ENCODE measurements at regions not wholly inside any gene's neighbourhood (a gene's known extent, or its start where the extent isn't known, plus 50 kb on each side); places are given as distances from the start of the nearest gene placed in this dataset.
"Not testable (repeated sequence)": the region's sequence is repeated elsewhere in the genome, so short reads cannot be mapped to it uniquely, and the experiment has no call there.

GRCh38 chr2:4181062-4181461, 477.7 kb downstream of the DCDC2C start:
- Histone ChIP-seq H3K4me3 (ENCODE audit: extremely low read depth, insufficient read depth, low read length, poor library complexity, severe bottlenecking) (no peak overlapping the region), H3K27ac (ENCODE audit: low read depth, low read length, severe bottlenecking) (no peak overlapping the region), H3K4me1 (ENCODE audit: control insufficient read depth, insufficient read depth, low read length, poor library complexity, severe bottlenecking) (no peaks in the 10 kb centered on the region), H3K36me3 (ENCODE audit: control insufficient read depth, insufficient read depth, low read length) (no peaks in the 10 kb centered on the region), H3K9me3 (ENCODE audit: control insufficient read depth, low read length) (no peaks in the 10 kb centered on the region)
- no CpG with 5 or more reads among the region's 1 CpG for WGBS, 2 experiments (ENCODE audit: insufficient coverage in 2 of 2)

- Histone ChIP-seq H3K27ac (ENCODE audit: low read depth, low read length, severe bottlenecking) (no peak overlapping the region), H3K4me1 (ENCODE audit: control insufficient read depth, insufficient read depth, low read length, poor library complexity, severe bottlenecking) (no peaks in the 10 kb centered on the region), H3K4me3 (ENCODE audit: extremely low read depth, insufficient read depth, low read length, poor library complexity, severe bottlenecking) (no peak overlapping the region), H3K9me3 (ENCODE audit: control insufficient read depth, low read length) (peaks cover 10% of the 10 kb centered on the region), H3K36me3 (ENCODE audit: control insufficient read depth, insufficient read depth, low read length) (no peaks in the 10 kb centered on the region)
- 50% methylated on average over 1 of the region's 2 CpGs; no CpG with 5 or more reads in 1 of the 2 experiments for WGBS, 2 experiments (ENCODE audit: insufficient coverage in 2 of 2)
These were observed 485.2 kb downstream of the DCDC2C start for GRCh38 chr2:4188561-4188960.

- Histone ChIP-seq H3K4me3 (ENCODE audit: extremely low read depth, insufficient read depth, low read length, poor library complexity, severe bottlenecking) (no peak overlapping the region), H3K36me3 (ENCODE audit: control insufficient read depth, insufficient read depth, low read length) (no peaks in the 10 kb centered on the region), H3K27ac (ENCODE audit: low read depth, low read length, severe bottlenecking) (no peak overlapping the region), H3K4me1 (ENCODE audit: control insufficient read depth, insufficient read depth, low read length, poor library complexity, severe bottlenecking) (no peaks in the 10 kb centered on the region), H3K9me3 (ENCODE audit: control insufficient read depth, low read length) (peaks cover 10% of the 10 kb centered on the region)
- 97 to 100% methylated on average over 2 to 4 of the region's 5 CpGs for WGBS, 2 experiments (ENCODE audit: insufficient coverage in 2 of 2)
These were observed 487.2 kb downstream of the DCDC2C start for GRCh38 chr2:4190548-4190947.

GRCh38 chr2:4192119-4192518, 488.7 kb downstream of the DCDC2C start:
- Histone ChIP-seq H3K27ac (ENCODE audit: low read depth, low read length, severe bottlenecking) (no peak overlapping the region), H3K36me3 (ENCODE audit: control insufficient read depth, insufficient read depth, low read length) (no peaks in the 10 kb centered on the region), H3K4me3 (ENCODE audit: extremely low read depth, insufficient read depth, low read length, poor library complexity, severe bottlenecking) (no peak overlapping the region), H3K9me3 (ENCODE audit: control insufficient read depth, low read length) (peaks cover 10% of the 10 kb centered on the region), H3K4me1 (ENCODE audit: control insufficient read depth, insufficient read depth, low read length, poor library complexity, severe bottlenecking) (no peaks in the 10 kb centered on the region)
- WGBS, 2 experiments (ENCODE audit: insufficient coverage in 2 of 2), result 94 to 100% methylated on average over 1 to 2 of the region's 2 CpGs

GRCh38 chr2:4214444-4215205, 511.2 kb downstream of the DCDC2C start:
- Histone ChIP-seq H3K36me3 (ENCODE audit: control insufficient read depth, insufficient read depth, low read length) (no peaks in the 10 kb centered on the region), H3K4me3 (ENCODE audit: extremely low read depth, insufficient read depth, low read length, poor library complexity, severe bottlenecking) (no peak overlapping the region), H3K9me3 (ENCODE audit: control insufficient read depth, low read length) (no peaks in the 10 kb centered on the region), H3K27ac (ENCODE audit: low read depth, low read length, severe bottlenecking) (no peak overlapping the region), H3K4me1 (ENCODE audit: control insufficient read depth, insufficient read depth, low read length, poor library complexity, severe bottlenecking) (no peaks in the 10 kb centered on the region)
- WGBS, 2 experiments (ENCODE audit: insufficient coverage in 2 of 2), result 73 to 84% methylated on average over 7 to 8 of the region's 10 CpGs

GRCh38 chr2:4217737-4218136, 514.4 kb downstream of the DCDC2C start:
- no CpG with 5 or more reads among the region's 1 CpG for WGBS, 2 experiments (ENCODE audit: insufficient coverage in 2 of 2)
- Histone ChIP-seq H3K9me3 (ENCODE audit: control insufficient read depth, low read length) (no peaks in the 10 kb centered on the region), H3K4me1 (ENCODE audit: control insufficient read depth, insufficient read depth, low read length, poor library complexity, severe bottlenecking) (no peaks in the 10 kb centered on the region), H3K36me3 (ENCODE audit: control insufficient read depth, insufficient read depth, low read length) (no peaks in the 10 kb centered on the region), H3K4me3 (ENCODE audit: extremely low read depth, insufficient read depth, low read length, poor library complexity, severe bottlenecking) (no peak overlapping the region), H3K27ac (ENCODE audit: low read depth, low read length, severe bottlenecking) (no peak overlapping the region)

- no peaks in the 10 kb centered on the region for H3K9me3 ChIP-seq (ENCODE audit: control insufficient read depth, low read length)
- WGBS, 2 experiments (ENCODE audit: insufficient coverage in 2 of 2), result no CpG with 5 or more reads among the region's 1 CpG
- no peaks in the 10 kb centered on the region for H3K4me1 ChIP-seq (ENCODE audit: control insufficient read depth, insufficient read depth, low read length, poor library complexity, severe bottlenecking)
- H3K27ac ChIP-seq (ENCODE audit: low read depth, low read length, severe bottlenecking), result no peak overlapping the region
- no peaks in the 10 kb centered on the region for H3K36me3 ChIP-seq (ENCODE audit: control insufficient read depth, insufficient read depth, low read length)
- no peak overlapping the region for H3K4me3 ChIP-seq (ENCODE audit: extremely low read depth, insufficient read depth, low read length, poor library complexity, severe bottlenecking)
These were observed 515.7 kb downstream of the DCDC2C start for GRCh38 chr2:4219101-4219500.

GRCh38 chr2:4219571-4219970, 516.2 kb downstream of the DCDC2C start:
- WGBS, 2 experiments (ENCODE audit: insufficient coverage in 2 of 2), result no CpG with 5 or more reads among the region's 1 CpG
- Histone ChIP-seq H3K4me1 (ENCODE audit: control insufficient read depth, insufficient read depth, low read length, poor library complexity, severe bottlenecking) (no peaks in the 10 kb centered on the region), H3K4me3 (ENCODE audit: extremely low read depth, insufficient read depth, low read length, poor library complexity, severe bottlenecking) (no peak overlapping the region), H3K36me3 (ENCODE audit: control insufficient read depth, insufficient read depth, low read length) (no peaks in the 10 kb centered on the region), H3K9me3 (ENCODE audit: control insufficient read depth, low read length) (no peaks in the 10 kb centered on the region), H3K27ac (ENCODE audit: low read depth, low read length, severe bottlenecking) (no peak overlapping the region)

GRCh38 chr2:4221434-4221833, 518.1 kb downstream of the DCDC2C start:
- no peak overlapping the region for H3K4me3 ChIP-seq (ENCODE audit: extremely low read depth, insufficient read depth, low read length, poor library complexity, severe bottlenecking)
- no peaks in the 10 kb centered on the region for H3K4me1 ChIP-seq (ENCODE audit: control insufficient read depth, insufficient read depth, low read length, poor library complexity, severe bottlenecking)
- H3K9me3 ChIP-seq (ENCODE audit: control insufficient read depth, low read length), result no peaks in the 10 kb centered on the region
- H3K36me3 ChIP-seq (ENCODE audit: control insufficient read depth, insufficient read depth, low read length), result no peaks in the 10 kb centered on the region
- H3K27ac ChIP-seq (ENCODE audit: low read depth, low read length, severe bottlenecking), result no peak overlapping the region
- WGBS, 2 experiments (ENCODE audit: insufficient coverage in 2 of 2), result no CpG with 5 or more reads among the region's 1 CpG

- no peaks in the 10 kb centered on the region for H3K36me3 ChIP-seq (ENCODE audit: control insufficient read depth, insufficient read depth, low read length)
- WGBS, 2 experiments (ENCODE audit: insufficient coverage in 2 of 2), result 91 to 97% methylated on average over 4 to 5 of the region's 6 CpGs
These were observed 518.5 kb downstream of the DCDC2C start for GRCh38 chr2:4221845-4222244.

GRCh38 chr2:4244422-4244821, 541.0 kb downstream of the DCDC2C start:
- H3K27ac ChIP-seq (ENCODE audit: low read depth, low read length, severe bottlenecking); H3K4me3 ChIP-seq (ENCODE audit: extremely low read depth, insufficient read depth, low read length, poor library complexity, severe bottlenecking); H3K9me3 ChIP-seq (ENCODE audit: control insufficient read depth, low read length); H3K4me1 ChIP-seq (ENCODE audit: control insufficient read depth, insufficient read depth, low read length, poor library complexity, severe bottlenecking); H3K36me3 ChIP-seq (ENCODE audit: control insufficient read depth, insufficient read depth, low read length): not testable (repeated sequence)
- 93 to 95% methylated on average over 4 to 8 of the region's 9 CpGs for WGBS, 2 experiments (ENCODE audit: insufficient coverage in 2 of 2)

More at GRCh38 chr2:4221845-4222244, 518.5 kb downstream of the DCDC2C start:
- Histone ChIP-seq H3K27ac (ENCODE audit: low read depth, low read length, severe bottlenecking) (no peak overlapping the region), H3K4me1 (ENCODE audit: control insufficient read depth, insufficient read depth, low read length, poor library complexity, severe bottlenecking) (no peaks in the 10 kb centered on the region), H3K9me3 (ENCODE audit: control insufficient read depth, low read length) (no peaks in the 10 kb centered on the region), H3K4me3 (ENCODE audit: extremely low read depth, insufficient read depth, low read length, poor library complexity, severe bottlenecking) (no peak overlapping the region)
